ENCODE measurements at regions not wholly inside any gene's neighbourhood (a gene's known extent, or its start where the extent isn't known, plus 50 kb on each side); places are given as distances from the start of the nearest gene placed in this dataset.

GRCh38 chr3:95172164-95172943 is 1109.5 kb downstream of the NSUN3 start:
- H3K4me1 ChIP-seq = no peaks in the 10 kb centered on the region
- no peaks in the 10 kb centered on the region for H3K27me3 ChIP-seq
- H3K4me3 ChIP-seq = no peak overlapping the region
- H3K36me3 ChIP-seq = no peaks in the 10 kb centered on the region
- H3K27ac ChIP-seq = no peak overlapping the region
- H3K9me3 ChIP-seq = no peaks in the 10 kb centered on the region
- DNase-seq = no peak
- TF ChIP-seq POLR2A (IDR thresholded peaks at IDR 0.05) (no peak), CTCF (IDR thresholded peaks at IDR 0.05) (no peak)

GRCh38 chr3:95177096-95177495 is 1114.2 kb downstream of the NSUN3 start:
- Histone ChIP-seq H3K36me3 (no peaks in the 10 kb centered on the region), H3K9me3 (no peaks in the 10 kb centered on the region), H3K4me3 (no peak overlapping the region), H3K27ac (no peak overlapping the region), H3K4me1 (no peaks in the 10 kb centered on the region), H3K27me3 (no peaks in the 10 kb centered on the region)
- TF ChIP-seq POLR2A (IDR thresholded peaks at IDR 0.05) (no peak), CTCF (IDR thresholded peaks at IDR 0.05) (no peak)
- DNase-seq = no peak

- DNase-seq = no peak
- H3K27me3 ChIP-seq = no peaks in the 10 kb centered on the region
- no peak overlapping the region for H3K4me3 ChIP-seq
- H3K9me3 ChIP-seq = no peaks in the 10 kb centered on the region
- H3K4me1 ChIP-seq = no peaks in the 10 kb centered on the region
- H3K27ac ChIP-seq = no peak overlapping the region
- no peaks in the 10 kb centered on the region for H3K36me3 ChIP-seq
- TF ChIP-seq CTCF (IDR thresholded peaks at IDR 0.05) = no peak
- TF ChIP-seq POLR2A (IDR thresholded peaks at IDR 0.05) = no peak
Observed at GRCh38 chr3:95184038-95184437, 1121.2 kb downstream of the NSUN3 start.

- Histone ChIP-seq H3K27me3 (no peaks in the 10 kb centered on the region), H3K4me3 (no peak overlapping the region), H3K36me3 (no peaks in the 10 kb centered on the region), H3K9me3 (no peaks in the 10 kb centered on the region), H3K27ac (no peak overlapping the region), H3K4me1 (no peaks in the 10 kb centered on the region)
- TF ChIP-seq POLR2A (IDR thresholded peaks at IDR 0.05) (no peak), CTCF (IDR thresholded peaks at IDR 0.05) (no peak)
- DNase-seq = no peak
Observed at GRCh38 chr3:95189348-95189747, 1126.5 kb downstream of the NSUN3 start.

GRCh38 chr3:95197661-95198060 is 1134.8 kb downstream of the NSUN3 start:
- Histone ChIP-seq H3K4me1 (no peaks in the 10 kb centered on the region), H3K4me3 (no peak overlapping the region)

More at GRCh38 chr3:95197661-95198060, 1134.8 kb downstream of the NSUN3 start:
- TF ChIP-seq POLR2A (IDR thresholded peaks at IDR 0.05) (no peak), CTCF (IDR thresholded peaks at IDR 0.05) (no peak)
- Histone ChIP-seq H3K27ac (no peak overlapping the region), H3K9me3 (no peaks in the 10 kb centered on the region), H3K36me3 (no peaks in the 10 kb centered on the region), H3K27me3 (no peaks in the 10 kb centered on the region)
- no peak for DNase-seq
